ENCODE measurements at regions not wholly inside any gene's neighbourhood (a gene's known extent, or its start where the extent isn't known, plus 50 kb on each side); places are given as distances from the start of the nearest gene placed in this dataset.

- no peak overlapping the region for H3T11ph ChIP-seq (ENCODE audit: low read length)
- no peak overlapping the region for H3K56ac ChIP-seq (ENCODE audit: insufficient read length, low read depth, low read length)
- H2BK12ac ChIP-seq (ENCODE audit: insufficient read length, low read depth, low read length): no peak overlapping the region
- no peaks in the 10 kb centered on the region for H3K79me1 ChIP-seq (ENCODE audit: insufficient read depth, low read depth, low read length, poor library complexity, severe bottlenecking)
- H2AK5ac ChIP-seq (ENCODE audit: insufficient read length, low read length): no peak overlapping the region
- no peaks in the 10 kb centered on the region for H3K9me3 Mint-ChIP-seq
- no peak overlapping the region for H4K5ac ChIP-seq (ENCODE audit: insufficient read length, low read depth, low read length)
- H4K91ac ChIP-seq (ENCODE audit: insufficient read length, low read depth, low read length): no peak overlapping the region
- H3K4ac ChIP-seq (ENCODE audit: low read depth, low read length): no peak overlapping the region
- H3K27me3 ChIP-seq (ENCODE audit: insufficient read depth, low read length): no peaks in the 10 kb centered on the region
- H2AFZ ChIP-seq (ENCODE audit: low read length): no peak overlapping the region
- H4K8ac ChIP-seq (replicated peaks; ENCODE audit: insufficient read length, low read depth, low read length): no peak overlapping the region
- no CpG with 5 or more reads among the region's 5 CpGs for WGBS (ENCODE audit: extremely low coverage, insufficient read length, low lambda C conversion rate)
- H3K79me2 ChIP-seq (ENCODE audit: insufficient read depth, low read length): no peaks in the 10 kb centered on the region
- H3K27ac Mint-ChIP-seq: 0 out of 7 replicates have a peak overlapping the region, but pooled peaks of 1 of the 3 experiments have one; percentile 65
- TF ChIP-seq CTCF (conservative IDR thresholded peaks at IDR 0.05): no peak
- H3K36me3 Mint-ChIP-seq (ENCODE audit: insufficient read depth in 1 of 3, low read depth in 3 of 3): no peaks in the 10 kb centered on the region
- no peak overlapping the region for H2BK5ac ChIP-seq (ENCODE audit: insufficient read length, low read length)
- H3K4me1 Mint-ChIP-seq: peaks cover 35 to 42% of the 10 kb centered on the region in 2 experiments
- H3K4me1 ChIP-seq (ENCODE audit: insufficient read depth, low read length): peaks cover 12% of the 10 kb centered on the region
- DNase-seq: no peak
- H3K18ac ChIP-seq (ENCODE audit: insufficient read length, low read depth, low read length): no peak overlapping the region
- no peak overlapping the region for H2BK15ac ChIP-seq (ENCODE audit: low read depth, low read length)
- H2BK120ac ChIP-seq (ENCODE audit: low read depth, low read length, poor library complexity, severe bottlenecking): no peak overlapping the region
- no peaks in the 10 kb centered on the region for H4K20me1 ChIP-seq (ENCODE audit: control insufficient read depth, insufficient read depth, insufficient read length)
- no peaks in the 10 kb centered on the region for H3K23me2 ChIP-seq (ENCODE audit: insufficient read length, low read depth, low read length, poor library complexity, severe bottlenecking)
- H3K27me3 Mint-ChIP-seq (ENCODE audit: low read depth): no peaks in the 10 kb centered on the region; the same call in 1 of the 2 replicates
- H3K9ac ChIP-seq (ENCODE audit: extremely low read depth, insufficient read length, low read length): no peak overlapping the region
- no peak overlapping the region for H3K14ac ChIP-seq (ENCODE audit: insufficient read depth, low read length)
- no peak overlapping the region for H3K27ac ChIP-seq (ENCODE audit: insufficient read length, low read depth, low read length)
- H3K9me3 ChIP-seq (ENCODE audit: control insufficient read depth, low read depth, low read length): no peaks in the 10 kb centered on the region
- no peak overlapping the region for H2BK20ac ChIP-seq (ENCODE audit: low read depth, low read length, poor library complexity, severe bottlenecking)
- H3K4me2 ChIP-seq (ENCODE audit: insufficient read depth, insufficient read length, low read length): no peak overlapping the region
- no peak overlapping the region for H3K4me3 Mint-ChIP-seq
- H3K23ac ChIP-seq (ENCODE audit: insufficient read length, low read depth, low read length): no peak overlapping the region
Measured at GRCh38 chr2:17057109-17058017, 391.7 kb upstream of the CYRIA start.

Data from H9 (cell line).